Caco-2 (cell line): ENCODE measurements at regions not wholly inside any gene's neighbourhood (a gene's known extent, or its start where the extent isn't known, plus 50 kb on each side); places are given as distances from the start of the nearest gene placed in this dataset.

Experiments
- BruUV-seq: library from RNA; stranded (reverse); fragments of 400-500 nt; replicated peaks from 2 replicates; lab custom pipeline; 2021; lab: Mats Ljungman, UMichigan
- CTCF ChIA-PET: fragments of 300-600 bp; sonication (Branson Sonifier 250); formaldehyde crosslinking; loops from one replicate; lab custom pipeline; 2022; ENCODE audit warnings: antibody characterized with exemption; lab: Charles Lee
- POLR2A ChIA-PET: fragments of 300-600 bp; sonication (Branson Sonifier 250); formaldehyde crosslinking; loops from one replicate; lab custom pipeline; 2022; ENCODE audit warnings: antibody characterized with exemption; lab: Charles Lee
- DNase-seq, 2 experiments: peaks; one replicate each; pipeline versions ENCODE4 v3.0.0 to v3.0.0-alpha.2; 2020 to 2022
- H3K27me3 ChIP-seq: replicated peaks from 2 replicates; pipeline ENCODE4 v1.6.0; 2011; ENCODE audit warnings: low read length; ENCODE audit not compliant: control insufficient read depth, insufficient read depth
- H3K36me3 ChIP-seq: 2 replicates; pipeline ENCODE4 v1.5.1; 2011; ENCODE audit warnings: low read length; ENCODE audit not compliant: control insufficient read depth, insufficient read depth
- H3K4me1 ChIP-seq: fragments of 250-450 bp; sonication (Bioruptor Pico); 2 replicates; pipeline ENCODE4 v1.5.1; 2020; ENCODE audit warnings: mild to moderate bottlenecking
- H3K4me3 ChIP-seq: 2 replicates; pipeline ENCODE4 v1.5.1; 2011; ENCODE audit warnings: low read depth, mild to moderate bottlenecking, control low read depth, low read length
- H3K9me3 ChIP-seq: fragments of 250-450 bp; sonication (Bioruptor Pico); 2 replicates; pipeline ENCODE4 v1.5.1; 2020; ENCODE audit warnings: mild to moderate bottlenecking, moderate library complexity
- H3K27ac Mint-ChIP-seq: one replicate; pipeline ENCODE4 v1.8.0; 2022; ENCODE audit warnings: mixed read lengths; ENCODE audit not compliant: unreplicated experiment
- H3K27me3 Mint-ChIP-seq: one replicate; pipeline ENCODE4 v1.8.0; 2022; ENCODE audit warnings: mixed read lengths; ENCODE audit not compliant: insufficient read depth, unreplicated experiment
- H3K36me3 Mint-ChIP-seq: one replicate; pipeline ENCODE4 v1.8.0; 2022; ENCODE audit warnings: mild to moderate bottlenecking, mixed read lengths; ENCODE audit not compliant: insufficient read depth, unreplicated experiment
- H3K4me1 Mint-ChIP-seq: one replicate; pipeline ENCODE4 v1.8.0; 2022; ENCODE audit warnings: low read depth, mixed read lengths; ENCODE audit not compliant: unreplicated experiment
- H3K4me3 Mint-ChIP-seq: one replicate; pipeline ENCODE4 v1.8.0; 2022; ENCODE audit warnings: mild to moderate bottlenecking, moderate library complexity, mixed read lengths; ENCODE audit not compliant: unreplicated experiment
- H3K9me3 Mint-ChIP-seq: one replicate; pipeline ENCODE4 v1.8.0; 2022; ENCODE audit warnings: mixed read lengths; ENCODE audit not compliant: unreplicated experiment
- intact Hi-C: fragments of 100-400 bp; cut with micrococcal nuclease; formaldehyde crosslinking; loops from one replicate; pipeline ENCODE4 v1.10.0; 2022; ENCODE audit not compliant: unreplicated experiment
- TF ChIP-seq, protein P1 (sequence below), 2 experiments: fragments of 200-600 bp in 1 of 2; IDR thresholded peaks; 1 replicate in 1 of 2; 2 replicates in 1 of 2; pipeline versions ENCODE4 v1.5.1 to v1.8.0; 2011 to 2022; ENCODE audit warnings: antibody characterized with exemption in 1 of 2, control low read depth in 1 of 2, inconsistent platforms in 1 of 2, low read depth in 1 of 2, low read length in 1 of 2, mild to moderate bottlenecking in 1 of 2, moderate library complexity in 1 of 2; ENCODE audit not compliant: insufficient read depth in 1 of 2, severe bottlenecking in 1 of 2, unreplicated experiment in 1 of 2

DNA sequence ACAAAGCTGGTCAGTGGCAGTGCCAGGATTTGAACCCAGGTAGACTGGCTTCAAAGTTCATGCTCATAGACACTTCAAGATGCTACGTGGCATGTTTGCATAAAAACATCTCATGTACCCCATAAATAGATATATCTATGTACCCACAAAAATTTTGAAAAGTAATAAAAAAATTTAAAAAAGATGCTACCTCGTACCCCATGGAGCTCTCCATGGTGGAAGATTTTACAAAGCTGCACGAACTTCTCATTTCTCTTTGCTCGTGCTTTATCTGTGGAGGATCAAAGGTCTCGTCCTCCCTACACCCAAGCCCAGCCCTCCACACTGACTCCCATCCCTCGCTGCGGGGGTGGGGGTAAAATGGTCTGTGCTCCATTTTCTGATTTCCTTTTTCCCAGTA is 135.5 kb downstream of the HAPSTR1 start:
- H3K4me3 Mint-ChIP-seq = no peak overlapping the region
- ChIA-PET CTCF (no interaction called here), POLR2A (no interaction called here)
- no peaks in the 10 kb centered on the region for H3K36me3 ChIP-seq
- no peaks in the 10 kb centered on the region for H3K27me3 ChIP-seq
- BruUV-seq = no TSS peak
- TF ChIP-seq, protein P1, sequence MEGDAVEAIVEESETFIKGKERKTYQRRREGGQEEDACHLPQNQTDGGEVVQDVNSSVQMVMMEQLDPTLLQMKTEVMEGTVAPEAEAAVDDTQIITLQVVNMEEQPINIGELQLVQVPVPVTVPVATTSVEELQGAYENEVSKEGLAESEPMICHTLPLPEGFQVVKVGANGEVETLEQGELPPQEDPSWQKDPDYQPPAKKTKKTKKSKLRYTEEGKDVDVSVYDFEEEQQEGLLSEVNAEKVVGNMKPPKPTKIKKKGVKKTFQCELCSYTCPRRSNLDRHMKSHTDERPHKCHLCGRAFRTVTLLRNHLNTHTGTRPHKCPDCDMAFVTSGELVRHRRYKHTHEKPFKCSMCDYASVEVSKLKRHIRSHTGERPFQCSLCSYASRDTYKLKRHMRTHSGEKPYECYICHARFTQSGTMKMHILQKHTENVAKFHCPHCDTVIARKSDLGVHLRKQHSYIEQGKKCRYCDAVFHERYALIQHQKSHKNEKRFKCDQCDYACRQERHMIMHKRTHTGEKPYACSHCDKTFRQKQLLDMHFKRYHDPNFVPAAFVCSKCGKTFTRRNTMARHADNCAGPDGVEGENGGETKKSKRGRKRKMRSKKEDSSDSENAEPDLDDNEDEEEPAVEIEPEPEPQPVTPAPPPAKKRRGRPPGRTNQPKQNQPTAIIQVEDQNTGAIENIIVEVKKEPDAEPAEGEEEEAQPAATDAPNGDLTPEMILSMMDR (IDR thresholded peaks at IDR 0.05; ENCODE audit: insufficient read depth in 1 of 2, low read depth in 1 of 2, low read length in 1 of 2, severe bottlenecking in 1 of 2, unreplicated experiment in 1 of 2) = no peak
- H3K4me3 ChIP-seq = no peak overlapping the region
- H3K9me3 ChIP-seq = no peaks in the 10 kb centered on the region
- H3K9me3 Mint-ChIP-seq = no peaks in the 10 kb centered on the region
- H3K4me1 Mint-ChIP-seq = no peaks in the 10 kb centered on the region
- no peaks in the 10 kb centered on the region for H3K36me3 Mint-ChIP-seq
- no peak for DNase-seq
- no peak overlapping the region for H3K27ac Mint-ChIP-seq
- H3K27me3 Mint-ChIP-seq = peaks cover 8% of the 10 kb centered on the region
- intact Hi-C loops = loop anchor here (10.0 kb wide), 1 partner anchor 62 kb away; no protein-coding TSS in a partner anchor
- H3K4me1 ChIP-seq = no peaks in the 10 kb centered on the region

DNA sequence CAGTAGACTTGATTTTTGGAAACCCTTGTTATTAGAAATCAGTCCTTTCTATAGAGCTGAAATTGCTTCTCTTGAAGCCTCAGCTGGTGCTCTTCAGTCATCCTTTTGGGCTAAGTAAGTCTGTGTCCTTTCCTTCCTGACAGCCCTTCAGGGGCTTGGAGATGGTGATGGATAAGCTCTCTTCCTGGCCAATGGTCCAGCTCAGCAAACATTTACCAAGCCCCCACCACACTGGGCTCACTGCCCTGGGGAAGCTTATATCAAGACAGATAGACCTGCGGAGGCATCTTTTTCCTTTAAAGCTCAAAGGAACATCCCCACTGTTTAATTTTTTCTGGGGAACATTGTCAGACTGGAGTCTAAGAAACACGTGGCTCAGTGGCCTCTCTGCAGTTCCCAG is 139.6 kb downstream of the HAPSTR1 start:
- Mint-ChIP-seq H3K27me3 (peaks cover 12% of the 10 kb centered on the region), H3K9me3 (no peaks in the 10 kb centered on the region), H3K4me1 (no peaks in the 10 kb centered on the region), H3K36me3 (no peaks in the 10 kb centered on the region), H3K4me3 (no peak overlapping the region), H3K27ac (no peak overlapping the region)
- no peaks in the 10 kb centered on the region for H3K27me3 ChIP-seq
- H3K4me1 ChIP-seq = no peaks in the 10 kb centered on the region
- ChIA-PET CTCF (no interaction called here), POLR2A (no interaction called here)
- DNase-seq = no peak
- no peaks in the 10 kb centered on the region for H3K36me3 ChIP-seq
- no peaks in the 10 kb centered on the region for H3K9me3 ChIP-seq
- intact Hi-C loops = no loop called here
- no TSS peak for BruUV-seq
- TF ChIP-seq, protein P1 (IDR thresholded peaks at IDR 0.05; ENCODE audit: insufficient read depth in 1 of 2, low read depth in 1 of 2, low read length in 1 of 2, severe bottlenecking in 1 of 2, unreplicated experiment in 1 of 2) = no peak
- no peak overlapping the region for H3K4me3 ChIP-seq

DNA sequence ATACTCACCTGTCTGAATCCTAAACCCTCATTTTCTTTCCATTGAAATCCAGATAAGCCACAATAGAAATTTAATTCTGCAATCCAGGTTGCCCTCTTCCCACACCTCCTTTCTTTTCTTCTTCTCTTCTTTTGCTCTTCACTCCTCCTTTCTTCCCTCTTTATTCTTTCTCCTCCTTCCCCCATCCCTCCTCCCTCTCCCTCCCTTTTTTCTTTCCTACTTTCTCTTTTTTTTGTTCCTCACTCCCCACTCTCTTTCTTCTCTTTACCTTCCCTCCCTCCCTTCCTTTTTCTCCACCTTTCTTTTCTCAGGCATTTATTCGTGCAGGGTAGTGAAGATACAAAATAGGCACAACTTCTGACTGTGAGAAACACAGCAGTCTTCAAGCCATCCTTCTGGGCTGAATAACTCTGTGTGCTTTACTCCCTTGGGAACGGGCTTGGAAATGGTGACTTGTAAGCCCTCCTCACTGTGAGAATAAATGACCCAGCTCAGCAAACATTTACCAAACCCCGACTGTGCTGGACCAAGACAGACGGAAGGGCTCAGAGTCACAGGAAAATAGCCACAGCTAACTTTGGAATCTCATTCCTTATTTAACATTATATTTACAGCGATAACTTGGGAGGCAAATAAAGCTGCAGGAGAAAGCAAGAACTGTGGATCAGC is 140.8 kb downstream of the HAPSTR1 start:
- TF ChIP-seq, protein P1 (IDR thresholded peaks at IDR 0.05; ENCODE audit: insufficient read depth in 1 of 2, low read depth in 1 of 2, low read length in 1 of 2, severe bottlenecking in 1 of 2, unreplicated experiment in 1 of 2) = no peak
- no peak for DNase-seq
- H3K4me3 Mint-ChIP-seq = no peak overlapping the region
- ChIA-PET CTCF (no interaction called here), POLR2A (interaction anchor here (0.7 kb wide), 1 partner anchor 72 kb away, joined by 4 read pairs; no protein-coding TSS in a partner anchor)
- no peaks in the 10 kb centered on the region for H3K36me3 Mint-ChIP-seq
- peaks cover 12% of the 10 kb centered on the region for H3K27me3 Mint-ChIP-seq
- Histone ChIP-seq H3K36me3 (no peaks in the 10 kb centered on the region), H3K4me1 (no peaks in the 10 kb centered on the region), H3K27me3 (no peaks in the 10 kb centered on the region), H3K4me3 (no peak overlapping the region), H3K9me3 (no peaks in the 10 kb centered on the region)
- H3K9me3 Mint-ChIP-seq = no peaks in the 10 kb centered on the region
- BruUV-seq = no TSS peak
- no peaks in the 10 kb centered on the region for H3K4me1 Mint-ChIP-seq
- intact Hi-C loops = no loop called here
- H3K27ac Mint-ChIP-seq = no peak overlapping the region
